CD4-positive, alpha-beta T cell treated with Interleukin-12 subunit alpha and Interleukin-12 subunit beta, for 1 hour (primary cell): ENCODE measurements at regions not wholly inside any gene's neighbourhood (a gene's known extent, or its start where the extent isn't known, plus 50 kb on each side); places are given as distances from the start of the nearest gene placed in this dataset.

Experiments
- DNase-seq: peaks from one replicate; pipeline ENCODE4 v3.0.0-alpha.2; 2020

DNA sequence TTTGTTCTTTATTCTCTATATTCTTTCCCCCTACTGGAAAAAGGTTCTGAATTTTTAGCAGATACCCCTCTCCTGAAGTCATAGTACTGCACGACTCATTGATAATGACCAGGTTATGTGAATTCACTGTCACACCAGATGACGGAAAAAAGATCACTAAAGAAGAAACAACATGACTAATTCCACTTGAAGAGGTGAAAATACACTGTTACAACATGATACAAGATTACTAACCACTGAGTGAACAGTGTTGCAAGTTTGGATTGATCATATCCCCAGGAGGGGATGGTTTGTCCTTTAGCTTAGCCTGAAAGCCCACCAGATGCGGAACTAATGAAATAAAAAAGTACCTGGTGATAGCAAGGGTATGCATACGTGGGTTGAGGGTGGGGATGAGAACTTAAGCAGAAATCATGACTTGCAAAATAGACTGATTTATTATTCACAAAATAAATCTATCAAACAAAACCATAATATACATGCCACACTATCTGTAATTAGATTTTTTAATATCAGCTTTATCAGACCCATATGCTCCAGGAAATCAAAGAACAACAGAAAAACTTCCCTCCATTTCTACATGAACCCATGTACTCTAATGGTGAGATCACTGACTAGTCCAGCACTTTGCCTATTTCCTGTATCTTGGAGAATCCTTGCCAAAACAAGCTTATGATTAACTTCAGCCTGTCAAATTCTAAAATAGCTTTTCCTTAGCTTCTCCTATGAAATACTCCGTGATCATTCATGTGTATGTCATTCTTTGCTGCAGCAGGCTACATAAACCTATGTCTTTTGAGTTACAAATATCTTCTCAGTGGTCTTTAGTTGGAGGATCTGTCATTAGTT is 257.4 kb upstream of the AGA start:
- no peak for DNase-seq

DNA sequence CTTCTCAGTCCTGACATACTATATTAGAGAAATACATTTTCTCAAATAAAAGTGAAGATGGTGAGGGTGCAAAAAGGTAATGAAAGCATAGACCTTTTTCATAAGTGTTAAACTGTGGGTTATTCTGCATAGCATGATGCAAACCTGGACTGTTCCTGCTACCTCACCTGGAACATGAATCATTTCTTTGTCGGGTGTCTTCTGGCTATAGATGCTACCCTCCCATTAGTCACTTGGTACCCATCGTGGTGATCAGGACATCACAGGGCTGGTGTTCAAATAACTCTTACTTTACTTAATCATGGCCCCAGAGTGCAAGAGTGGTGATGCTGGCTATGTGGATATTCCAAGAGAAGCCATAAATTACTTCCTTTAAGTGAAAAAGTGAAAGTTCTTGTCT is 264.7 kb upstream of the AGA start:
- DNase-seq, result no peak

DNA sequence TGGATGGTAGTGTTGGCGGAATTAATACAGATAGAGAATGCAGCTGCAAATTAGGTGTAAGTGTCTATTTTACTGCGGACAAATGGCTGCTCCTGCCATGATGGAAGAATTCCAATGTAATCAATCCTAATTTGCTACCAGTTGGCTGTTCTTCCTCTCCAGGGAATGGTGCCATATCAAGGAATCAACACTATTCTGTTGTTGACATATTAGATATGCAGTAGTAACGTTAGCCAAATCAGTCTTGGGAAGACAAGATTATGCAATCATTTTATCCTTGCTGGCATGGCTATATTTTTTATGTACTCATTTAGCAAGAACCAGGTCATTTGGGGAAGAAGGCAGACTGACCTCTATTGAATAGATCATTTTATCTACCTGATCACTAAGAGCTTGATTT is 271.2 kb upstream of the AGA start:
- no peak for DNase-seq

DNA sequence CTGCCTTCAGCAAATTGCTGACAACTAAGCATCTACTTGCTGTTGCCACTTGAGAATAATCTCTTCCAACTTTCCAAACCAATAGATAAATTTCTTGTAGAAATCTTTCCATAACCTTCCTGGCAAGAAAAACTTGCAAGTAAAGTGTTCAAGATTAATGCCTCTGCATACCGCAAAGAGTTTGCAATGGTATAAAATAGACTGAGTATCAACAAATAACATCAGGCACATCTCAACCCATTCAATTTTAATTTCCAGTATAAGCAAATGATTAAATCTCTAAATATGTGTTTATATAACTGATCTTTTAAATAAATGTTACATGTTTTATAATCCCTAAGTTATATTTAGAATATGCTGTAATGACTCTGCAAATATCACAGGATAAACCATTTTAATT is 275.2 kb upstream of the AGA start:
- no peak for DNase-seq

DNA sequence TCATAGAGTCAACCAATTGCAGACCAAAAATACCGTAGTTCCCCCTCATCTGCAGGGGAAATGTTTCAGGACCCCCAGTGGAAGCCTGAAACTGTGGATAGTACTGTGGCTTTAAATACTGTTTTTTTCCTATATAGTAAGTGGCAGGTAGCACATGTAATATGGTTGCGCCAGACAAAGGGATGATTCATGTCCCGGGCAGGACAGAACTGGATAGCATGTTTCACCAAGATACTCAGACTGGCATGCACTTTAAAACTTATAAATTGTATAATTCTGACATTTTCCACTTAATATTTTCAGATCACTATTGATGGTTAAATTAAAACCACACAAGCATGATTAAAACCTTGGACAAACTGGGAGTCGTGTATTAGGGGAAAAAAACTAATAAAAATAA is 276.3 kb upstream of the AGA start:
- DNase-seq, result no peak

DNA sequence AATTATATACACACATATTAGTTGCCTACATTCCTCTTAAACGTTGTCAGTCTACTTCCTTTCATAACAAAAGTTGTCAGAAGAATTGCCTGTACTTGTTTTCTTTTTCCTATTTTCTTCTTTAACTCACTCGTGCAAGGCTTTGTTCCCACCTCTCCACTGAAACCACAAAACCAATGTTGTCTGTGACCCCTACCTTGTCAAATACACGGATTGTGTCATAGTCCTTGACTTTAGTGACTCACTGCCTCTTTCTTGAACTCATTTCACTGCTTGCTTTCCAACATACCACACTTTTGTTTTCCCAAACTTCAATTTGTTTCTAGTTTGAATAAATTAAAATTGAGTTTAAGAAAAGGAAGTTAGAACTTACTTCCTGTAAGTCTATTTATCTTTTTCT is 283.9 kb upstream of the AGA start:
- no peak for DNase-seq

DNA sequence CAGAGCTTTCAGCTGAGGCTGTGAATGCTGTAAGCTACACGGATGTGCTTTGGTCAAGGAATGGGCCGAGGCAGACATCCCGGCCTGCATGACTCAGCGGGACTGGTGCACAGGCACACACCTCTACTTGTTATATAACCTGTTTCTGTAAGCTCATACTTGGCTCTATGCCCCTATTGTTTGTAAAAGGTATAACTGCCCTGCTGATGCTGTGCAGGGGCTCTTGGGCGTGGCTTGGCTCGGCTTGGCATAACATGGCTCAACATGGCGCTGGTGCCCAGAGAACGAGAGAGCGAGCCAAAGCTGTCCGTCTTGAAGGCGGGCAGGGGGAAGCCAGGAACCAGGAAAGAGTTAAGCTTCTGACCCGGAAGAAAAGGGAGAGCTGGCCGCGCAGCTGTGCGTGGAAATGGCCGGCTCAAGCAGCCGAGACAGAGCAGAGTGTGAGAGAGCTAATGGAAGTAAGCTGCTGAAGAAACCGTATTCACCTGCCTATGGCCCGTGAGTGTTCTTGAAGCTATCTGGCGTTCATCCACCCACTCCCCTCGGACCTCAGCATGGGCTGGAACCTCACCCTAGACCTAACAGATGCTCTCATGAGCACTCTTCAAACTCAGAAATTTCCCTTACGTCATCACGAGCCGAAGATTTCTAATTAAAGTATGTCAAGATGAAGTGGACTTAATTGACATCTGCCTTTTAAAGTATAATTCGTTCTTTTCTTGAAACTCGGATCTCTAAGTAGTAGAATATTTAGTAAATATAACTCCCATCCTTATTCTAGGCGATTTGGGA is 286.3 kb upstream of the AGA start:
- no peak for DNase-seq

DNA sequence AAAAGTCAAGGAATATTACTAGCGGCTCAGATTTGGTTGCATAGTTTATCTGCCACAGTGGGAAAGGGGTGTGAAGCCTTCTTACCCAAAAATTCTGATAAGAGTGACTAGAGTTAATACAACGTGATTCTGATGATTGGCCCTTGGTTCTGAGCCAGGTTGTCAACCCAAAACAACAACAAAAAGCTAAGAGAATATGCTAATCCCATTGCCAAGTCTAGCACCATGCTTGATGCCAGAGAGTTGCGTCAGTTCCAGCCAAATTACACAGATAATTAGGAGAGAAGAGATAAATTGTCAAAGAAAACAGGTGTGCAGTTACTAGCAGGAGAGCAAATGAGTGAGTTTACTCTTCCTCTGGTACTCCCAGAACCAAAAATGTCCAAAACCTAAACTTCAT is 287.4 kb upstream of the AGA start:
- no peak for DNase-seq

DNA sequence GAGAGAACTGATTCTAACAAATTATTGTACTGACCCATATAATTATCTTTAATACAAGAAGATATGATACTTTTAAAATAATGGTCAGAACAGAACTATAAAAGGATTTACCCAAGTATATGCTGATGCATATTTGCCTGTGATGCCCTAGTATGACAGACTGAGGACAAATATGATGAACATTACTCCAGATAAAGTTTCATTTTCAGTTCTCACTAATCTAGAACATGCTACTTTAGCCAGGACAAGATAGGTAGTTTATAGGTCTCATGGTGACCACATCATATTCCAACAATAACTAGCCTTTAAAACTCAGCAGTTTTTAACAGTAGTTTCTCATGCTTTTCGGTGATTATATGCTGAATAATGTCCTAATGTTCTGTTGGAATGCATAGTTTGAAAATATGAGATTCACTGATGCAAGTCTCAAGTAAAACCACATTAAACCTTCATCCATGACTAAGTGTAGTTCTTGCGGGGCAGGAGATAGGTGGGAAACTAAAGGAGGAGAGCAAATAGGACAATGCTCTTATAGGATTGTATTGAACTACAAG is 295.2 kb upstream of the AGA start:
- no peak for DNase-seq

DNA sequence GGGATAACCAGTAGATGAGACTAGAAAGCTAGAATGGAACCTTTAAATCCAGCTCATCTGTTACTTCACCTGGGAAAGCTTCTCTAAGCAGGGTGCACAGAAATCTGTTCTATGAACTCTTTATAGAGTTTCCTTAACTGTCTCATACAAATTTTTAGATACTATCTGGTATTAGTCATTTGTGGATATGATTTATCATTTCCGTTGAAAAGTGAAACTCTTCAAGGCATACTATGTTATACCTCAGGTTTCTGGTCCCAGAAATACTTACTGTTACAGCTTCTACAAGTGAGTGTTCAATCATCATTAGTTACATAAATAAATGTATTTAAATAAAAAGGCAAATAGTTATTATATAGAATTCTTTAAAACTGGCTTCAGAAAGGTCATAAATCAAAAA is 298.3 kb upstream of the AGA start:
- DNase-seq, result no peak

DNA sequence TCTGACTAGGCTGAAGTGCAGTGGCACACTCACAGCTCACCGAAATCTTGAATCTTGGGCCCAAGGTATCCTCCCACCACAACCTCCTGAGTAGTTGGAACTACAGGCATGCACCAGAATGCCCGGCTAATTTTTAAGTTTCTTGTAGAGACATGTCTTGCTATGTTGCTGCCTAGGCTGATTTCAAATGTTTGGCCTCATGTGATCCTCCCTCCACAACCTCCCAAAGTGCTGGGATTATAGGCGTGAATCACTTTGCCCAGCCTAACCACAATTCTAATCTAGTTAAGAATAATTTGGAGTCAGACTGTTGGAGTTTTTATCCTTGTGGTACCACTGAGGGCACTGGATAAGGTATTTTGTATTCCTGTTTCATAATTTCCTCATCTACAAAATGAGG is 317.5 kb upstream of the AGA start:
- DNase-seq, result no peak

DNA sequence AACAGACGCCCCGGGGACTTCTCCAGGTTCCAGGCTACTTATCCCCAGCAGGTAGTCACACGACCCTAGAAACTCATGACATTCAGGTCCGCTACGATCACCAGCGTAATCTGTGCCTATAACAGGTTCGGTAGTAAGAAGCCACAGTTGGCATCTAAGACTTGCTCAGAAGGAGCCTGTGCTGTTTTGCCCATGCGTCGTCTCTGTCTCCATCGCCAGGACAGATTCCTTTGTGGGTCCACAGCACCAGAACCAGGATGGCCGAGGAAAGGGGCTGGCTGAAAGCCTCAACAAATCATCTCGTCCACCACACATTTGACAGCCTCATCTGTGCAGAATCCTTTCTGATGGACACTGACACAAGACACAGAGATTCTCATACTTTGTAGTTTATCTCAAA is 319.5 kb upstream of the AGA start:
- no peak for DNase-seq

DNA sequence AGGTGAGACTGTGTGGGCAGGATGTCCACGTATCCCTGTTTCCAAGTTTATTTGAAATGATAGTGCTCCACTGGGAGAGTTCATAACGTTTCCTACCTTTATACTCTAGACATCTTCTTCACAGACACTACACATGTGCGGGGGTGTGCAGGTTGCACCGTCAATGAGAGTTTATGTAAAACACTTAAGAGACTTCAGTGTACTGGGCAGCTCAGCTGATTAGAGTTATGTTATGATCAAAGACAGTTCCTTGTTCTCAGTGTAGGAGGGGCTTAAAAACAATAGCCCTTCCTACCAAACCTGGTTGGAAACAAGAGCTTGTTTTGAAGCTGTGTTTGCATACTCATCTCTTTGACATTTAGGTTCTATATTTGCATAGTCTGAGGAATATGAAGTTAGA is 326.9 kb upstream of the AGA start:
- no peak for DNase-seq

DNA sequence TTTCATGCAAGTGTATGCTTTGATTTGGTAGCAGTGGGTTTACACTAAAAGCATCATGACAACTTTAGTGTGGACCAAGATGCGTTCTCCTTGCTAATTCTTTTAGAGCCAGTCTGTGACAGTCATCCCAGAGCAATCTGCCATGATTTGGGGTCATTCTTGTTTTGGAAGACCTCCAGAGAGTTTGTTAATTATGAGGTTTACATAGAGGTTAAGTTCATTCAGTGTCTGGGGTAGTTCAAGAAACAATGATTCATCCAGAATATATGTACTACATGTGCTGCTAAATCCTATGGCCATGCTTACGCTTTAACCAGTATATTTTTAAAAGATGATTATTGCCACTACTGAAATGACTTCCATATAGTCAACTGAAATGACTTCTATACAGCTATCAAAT is 328.5 kb upstream of the AGA start:
- no peak for DNase-seq

DNA sequence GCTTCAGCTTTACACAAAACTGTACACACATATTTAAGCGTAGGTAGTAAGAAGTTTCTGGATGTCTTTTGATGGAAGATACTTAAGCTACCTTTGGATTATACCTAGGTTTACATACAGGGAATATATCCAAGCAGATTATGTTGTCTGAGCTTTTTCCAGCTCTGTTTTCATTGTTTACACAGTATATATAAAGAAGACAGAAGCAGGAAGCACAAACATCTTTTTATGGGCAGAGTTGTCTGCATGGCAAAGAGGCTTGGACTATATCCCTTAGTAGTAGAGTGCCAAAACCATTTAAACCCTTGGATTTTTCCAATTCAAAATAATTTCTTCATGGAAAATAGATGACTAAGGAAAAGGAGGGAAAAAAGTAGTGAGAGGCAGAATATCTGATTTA is 329.4 kb upstream of the AGA start:
- DNase-seq, result no peak

DNA sequence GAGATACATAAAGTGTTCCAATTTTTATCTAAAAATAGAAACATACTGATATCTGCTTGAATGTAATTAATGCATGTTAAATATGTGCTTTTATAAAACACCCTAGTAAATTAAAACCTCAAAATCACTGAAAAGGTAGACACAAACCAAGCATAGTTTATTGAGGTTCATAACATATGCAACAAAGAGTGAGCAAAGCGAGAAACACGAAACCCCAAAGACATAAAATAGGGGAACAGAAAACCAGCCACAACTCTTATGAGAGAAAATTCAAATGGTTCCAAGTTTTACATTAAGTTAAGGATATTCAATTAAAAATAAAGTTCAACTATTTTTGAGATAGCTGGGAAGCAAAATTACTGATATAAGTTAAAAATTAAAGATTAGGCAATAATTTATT is 336.4 kb upstream of the AGA start:
- no peak for DNase-seq

DNA sequence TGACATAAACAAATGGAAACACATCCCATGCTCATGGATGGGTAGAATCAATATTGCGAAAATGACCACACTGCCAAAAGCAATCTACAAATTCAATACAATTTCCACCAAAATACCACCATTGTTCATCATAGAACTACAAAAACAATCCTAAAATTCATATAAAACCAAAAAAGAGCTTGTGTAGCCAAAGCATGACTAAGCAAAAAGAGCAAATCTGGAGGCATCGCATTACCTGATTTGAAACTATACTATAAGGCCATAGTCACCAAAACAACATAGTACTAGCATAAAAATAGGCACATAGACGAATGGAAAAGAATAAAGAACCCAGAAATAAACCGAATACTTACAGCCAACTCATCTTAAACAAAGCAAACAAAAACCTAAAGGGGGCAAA is 342.8 kb upstream of the AGA start:
- no peak for DNase-seq

DNA sequence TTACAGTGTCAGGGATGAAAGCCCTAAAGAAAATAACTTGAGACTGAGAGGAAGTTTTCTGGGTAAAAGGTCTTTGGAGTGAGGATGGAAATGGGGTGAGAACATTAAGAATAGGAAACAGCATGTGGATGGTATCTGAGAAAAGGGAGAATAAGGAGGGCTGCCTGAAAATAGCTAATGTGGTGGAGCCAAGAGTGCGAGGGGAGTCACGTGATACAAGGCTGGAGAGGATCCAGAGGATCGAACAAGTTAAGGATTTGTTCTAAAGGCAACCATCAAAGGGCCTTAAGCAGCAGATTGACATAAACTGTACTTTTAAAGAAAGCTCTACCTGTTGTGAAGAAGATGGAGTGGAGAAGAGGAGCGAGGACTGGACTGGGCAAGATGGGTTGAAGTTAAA is 347.4 kb upstream of the AGA start:
- no peak for DNase-seq

DNA sequence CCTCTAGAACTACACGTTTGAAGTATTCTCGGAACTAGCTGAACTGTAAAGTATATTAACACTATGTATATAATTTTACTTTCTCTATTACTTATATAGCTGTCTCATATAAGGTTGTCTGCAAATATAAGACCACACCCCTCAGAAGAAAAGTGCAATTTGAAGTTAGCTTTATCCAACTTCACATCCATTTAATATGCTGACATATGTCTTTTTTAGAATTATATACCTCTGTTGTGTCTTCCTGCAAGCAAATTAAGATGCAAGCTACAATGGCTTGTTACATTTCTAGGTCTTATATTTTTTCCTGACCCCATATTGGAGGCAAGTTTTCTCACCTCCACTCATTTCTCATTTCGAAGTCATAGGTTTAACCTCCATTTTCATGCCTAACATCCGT is 349.0 kb upstream of the AGA start:
- DNase-seq, result no peak

DNA sequence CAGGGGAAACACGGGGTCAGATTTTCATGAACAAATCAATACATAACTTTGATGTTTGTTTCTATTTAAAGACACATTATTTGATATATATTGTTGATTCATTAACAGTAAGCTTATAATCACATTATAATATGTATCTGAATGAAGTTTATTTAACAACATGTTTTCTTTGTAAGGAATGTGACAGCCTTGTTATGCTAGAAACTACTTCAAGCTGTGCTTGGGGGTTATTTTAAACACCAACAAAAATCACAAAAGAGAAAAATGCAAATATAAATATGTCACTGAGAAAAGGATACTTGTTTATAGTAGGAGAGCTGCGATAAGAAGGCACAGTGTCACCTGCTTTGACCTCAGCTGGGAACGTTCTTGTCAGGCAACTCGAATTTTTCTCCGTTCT is 354.6 kb upstream of the AGA start:
- no peak for DNase-seq

DNA sequence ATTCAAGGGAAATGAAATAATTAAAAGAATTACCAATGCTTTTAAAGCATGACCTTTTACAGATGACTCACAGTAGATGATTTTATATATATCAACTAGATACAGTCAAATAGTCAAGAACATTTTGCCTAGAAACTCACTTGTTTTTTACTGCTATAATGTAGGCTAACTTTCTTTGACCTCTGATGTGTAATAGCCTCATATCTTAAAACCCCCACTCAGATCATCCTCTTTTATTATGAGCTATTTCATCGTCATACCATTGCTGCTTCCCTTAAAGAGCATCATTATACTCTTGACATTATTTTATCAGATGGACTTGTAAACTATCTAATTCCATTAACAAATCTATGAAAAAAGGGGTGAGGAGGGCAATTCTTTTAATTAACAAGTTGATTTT is 355.9 kb upstream of the AGA start:
- no peak for DNase-seq

DNA sequence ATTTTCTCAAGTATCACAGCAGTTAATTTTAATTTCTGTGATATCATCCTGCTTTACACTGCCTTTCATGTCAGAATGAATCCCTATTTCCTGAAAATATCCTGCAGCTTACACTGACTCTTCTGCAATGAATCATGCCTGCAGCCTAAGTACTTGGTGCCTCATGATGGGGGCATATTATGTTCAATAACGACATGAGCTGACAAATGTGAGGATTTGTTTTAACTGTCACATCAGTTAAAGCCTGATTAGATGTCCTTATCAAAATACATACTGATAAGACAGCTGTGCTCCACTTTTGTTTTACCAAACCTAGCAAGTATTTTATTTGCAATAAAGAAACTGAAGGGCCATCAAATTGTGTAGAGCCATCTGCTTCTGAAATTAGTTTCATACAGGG is 359.9 kb upstream of the AGA start:
- DNase-seq, result no peak

DNA sequence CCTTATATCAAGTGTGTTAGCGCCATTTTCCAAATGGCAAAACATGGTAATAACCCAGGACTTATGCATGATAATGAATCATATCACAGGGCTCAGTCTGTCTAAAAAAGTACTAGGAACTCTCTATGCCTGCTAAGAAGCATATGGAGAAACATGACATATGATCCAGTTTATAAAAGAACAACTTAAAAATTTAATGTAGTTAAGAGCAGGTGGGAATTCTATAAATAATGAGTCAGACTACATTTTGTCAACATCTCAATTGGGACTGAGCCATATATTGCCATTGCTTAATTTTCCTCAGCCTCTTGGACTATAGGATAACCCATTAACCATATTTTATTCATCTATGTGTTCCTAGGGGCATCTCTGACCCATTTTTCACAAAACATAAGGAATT is 360.4 kb upstream of the AGA start:
- DNase-seq, result no peak

DNA sequence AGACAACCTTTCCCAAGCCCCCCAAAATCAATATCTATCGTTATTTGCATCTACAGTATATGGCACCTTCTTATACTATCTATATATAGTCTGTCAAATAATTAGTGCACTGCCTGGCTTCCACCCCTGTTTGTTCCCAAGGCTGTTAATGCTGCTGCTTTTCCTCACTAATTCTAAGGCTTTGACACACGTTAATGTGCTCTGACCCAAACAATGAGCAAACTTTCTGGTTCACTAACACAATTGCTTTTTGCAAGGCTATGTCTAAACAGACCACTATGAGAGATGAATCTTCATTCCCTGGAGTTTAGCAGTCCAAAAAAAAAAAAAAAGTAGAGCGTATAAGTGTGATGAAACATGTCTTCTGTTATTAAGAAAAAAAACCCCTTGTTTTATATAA is 360.9 kb upstream of the AGA start:
- DNase-seq, result no peak
